CMK (cell line): ENCODE measurements at regions not wholly inside any gene's neighbourhood (a gene's known extent, or its start where the extent isn't known, plus 50 kb on each side); places are given as distances from the start of the nearest gene placed in this dataset.

Experiments used
- DNase-seq: peaks from one replicate; pipeline ENCODE4 v3.0.0-alpha.2; 2010; ENCODE audit warnings: low read depth

GRCh38 chr12:60337839-60338549 lies 742.2 kb downstream of the SLC16A7 start:
- DNase-seq = no peak

GRCh38 chr12:60345442-60345841 lies 749.6 kb downstream of the SLC16A7 start:
- no peak for DNase-seq

GRCh38 chr12:60349232-60349978 lies 753.6 kb downstream of the SLC16A7 start:
- no peak for DNase-seq

GRCh38 chr12:60387356-60387755 lies 791.5 kb downstream of the SLC16A7 start:
- no peak for DNase-seq

GRCh38 chr12:60391051-60391450 lies 795.2 kb downstream of the SLC16A7 start:
- no peak for DNase-seq

- DNase-seq = no peak
Measured at GRCh38 chr12:60391791-60392190, 796.0 kb downstream of the SLC16A7 start.

GRCh38 chr12:60393093-60393492 lies 797.3 kb downstream of the SLC16A7 start:
- no peak for DNase-seq

- no peak for DNase-seq
Measured at GRCh38 chr12:60394665-60395064, 798.8 kb downstream of the SLC16A7 start.

GRCh38 chr12:60398547-60398946 lies 802.7 kb downstream of the SLC16A7 start:
- no peak for DNase-seq

- DNase-seq = no peak
Measured at GRCh38 chr12:60399064-60399463, 803.2 kb downstream of the SLC16A7 start.

- DNase-seq = no peak
Measured at GRCh38 chr12:60402996-60403395, 807.2 kb downstream of the SLC16A7 start.

GRCh38 chr12:60415351-60415750 lies 819.5 kb downstream of the SLC16A7 start:
- no peak for DNase-seq

GRCh38 chr12:60419986-60420385 lies 824.2 kb downstream of the SLC16A7 start:
- DNase-seq = no peak

GRCh38 chr12:60421741-60422140 lies 825.9 kb downstream of the SLC16A7 start:
- no peak for DNase-seq

- no peak for DNase-seq
Measured at GRCh38 chr12:60437297-60437696, 841.5 kb downstream of the SLC16A7 start.

- no peak for DNase-seq
Measured at GRCh38 chr12:60441577-60441976, 845.7 kb downstream of the SLC16A7 start.

- DNase-seq = no peak
Measured at GRCh38 chr12:60451457-60451856, 855.6 kb downstream of the SLC16A7 start.

GRCh38 chr12:60465060-60465459 lies 869.2 kb downstream of the SLC16A7 start:
- no peak for DNase-seq

- no peak for DNase-seq
Measured at GRCh38 chr12:60468546-60468945, 872.7 kb downstream of the SLC16A7 start.

- no peak for DNase-seq
Measured at GRCh38 chr12:60475825-60476224, 880.0 kb downstream of the SLC16A7 start.

GRCh38 chr12:60487284-60487683 lies 891.5 kb downstream of the SLC16A7 start:
- DNase-seq = no peak

- no peak for DNase-seq
Measured at GRCh38 chr12:60489071-60489470, 893.2 kb downstream of the SLC16A7 start.

- DNase-seq = no peak
Measured at GRCh38 chr12:60494244-60494643, 898.4 kb downstream of the SLC16A7 start.

GRCh38 chr12:60498656-60499055 lies 902.8 kb downstream of the SLC16A7 start:
- DNase-seq = no peak
